ENCODE measurements at regions not wholly inside any gene's neighbourhood (a gene's known extent, or its start where the extent isn't known, plus 50 kb on each side); places are given as distances from the start of the nearest gene placed in this dataset.

GRCh38 chr16:74071996-74072535 is 224.5 kb upstream of the PSMD7 start:
- no peak overlapping the region for H3K27ac ChIP-seq
- H3K27me3 ChIP-seq = no peaks in the 10 kb centered on the region
- no peaks in the 10 kb centered on the region for H3K36me3 ChIP-seq
- no peaks in the 10 kb centered on the region for H3K4me1 ChIP-seq (ENCODE audit: control insufficient read depth in 1 of 2, insufficient read depth in 1 of 2, low read depth in 1 of 2, low read length in 1 of 2)
- H3K9me3 ChIP-seq = no peaks in the 10 kb centered on the region
- no peak for TF ChIP-seq CTCF (IDR thresholded peaks at IDR 0.05)
- no peak overlapping the region for H3K4me3 ChIP-seq (ENCODE audit: low read depth in 1 of 2, low read length in 1 of 2)

- TF ChIP-seq CTCF (IDR thresholded peaks at IDR 0.05) = no peak
- no peaks in the 10 kb centered on the region for H3K27me3 ChIP-seq
- no peaks in the 10 kb centered on the region for H3K9me3 ChIP-seq
- H3K4me1 ChIP-seq (ENCODE audit: control insufficient read depth in 1 of 2, insufficient read depth in 1 of 2, low read depth in 1 of 2, low read length in 1 of 2) = no peaks in the 10 kb centered on the region
- H3K27ac ChIP-seq = no peak overlapping the region
- no peak overlapping the region for H3K4me3 ChIP-seq (ENCODE audit: low read depth in 1 of 2, low read length in 1 of 2)
- no peaks in the 10 kb centered on the region for H3K36me3 ChIP-seq
Observed at GRCh38 chr16:74070237-74070636, 226.4 kb upstream of the PSMD7 start.

DNA sequence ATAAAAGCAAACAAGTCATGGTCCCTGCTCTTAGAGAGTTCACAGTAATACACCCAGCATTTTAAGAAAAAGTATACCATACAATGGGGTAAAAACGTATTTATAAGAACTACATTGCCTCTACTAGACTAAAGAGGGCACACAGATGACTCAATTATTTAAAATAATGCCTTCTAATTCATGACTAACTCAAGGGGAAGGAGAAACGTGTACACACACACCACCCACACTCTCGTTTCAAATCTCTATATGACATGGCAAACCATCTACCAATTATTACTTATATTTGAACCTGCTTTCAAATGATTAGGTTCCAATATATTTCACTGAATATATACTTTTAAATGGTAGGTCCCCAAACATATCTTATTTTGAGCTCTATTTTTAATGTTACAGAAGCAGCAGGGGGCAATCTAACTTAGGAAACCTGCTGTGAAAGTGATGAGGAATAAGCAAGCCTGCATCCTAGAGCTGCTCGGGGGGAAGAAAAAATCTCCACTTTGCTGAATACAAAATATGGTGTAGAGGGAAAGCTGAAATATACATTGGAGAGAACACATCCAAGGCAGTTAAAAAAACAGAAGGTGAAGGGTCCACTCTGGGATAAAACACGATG is 232.4 kb upstream of the PSMD7 start:
- Histone ChIP-seq H3K4me3 (ENCODE audit: low read depth in 1 of 2, low read length in 1 of 2) (no peak overlapping the region), H3K27ac (no peak overlapping the region), H3K9me3 (no peaks in the 10 kb centered on the region), H3K4me1 (ENCODE audit: control insufficient read depth in 1 of 2, insufficient read depth in 1 of 2, low read depth in 1 of 2, low read length in 1 of 2) (no peaks in the 10 kb centered on the region), H3K27me3 (no peaks in the 10 kb centered on the region), H3K36me3 (no peaks in the 10 kb centered on the region)
- no peak for TF ChIP-seq CTCF (IDR thresholded peaks at IDR 0.05)

- Histone ChIP-seq H3K9me3 (no peaks in the 10 kb centered on the region), H3K27ac (no peak overlapping the region), H3K27me3 (no peaks in the 10 kb centered on the region), H3K4me3 (ENCODE audit: low read depth in 1 of 2, low read length in 1 of 2) (no peak overlapping the region), H3K36me3 (no peaks in the 10 kb centered on the region), H3K4me1 (ENCODE audit: control insufficient read depth in 1 of 2, insufficient read depth in 1 of 2, low read depth in 1 of 2, low read length in 1 of 2) (no peaks in the 10 kb centered on the region)
- TF ChIP-seq CTCF (IDR thresholded peaks at IDR 0.05) = no peak
Observed at GRCh38 chr16:74053826-74054225, 242.8 kb upstream of the PSMD7 start.

DNA sequence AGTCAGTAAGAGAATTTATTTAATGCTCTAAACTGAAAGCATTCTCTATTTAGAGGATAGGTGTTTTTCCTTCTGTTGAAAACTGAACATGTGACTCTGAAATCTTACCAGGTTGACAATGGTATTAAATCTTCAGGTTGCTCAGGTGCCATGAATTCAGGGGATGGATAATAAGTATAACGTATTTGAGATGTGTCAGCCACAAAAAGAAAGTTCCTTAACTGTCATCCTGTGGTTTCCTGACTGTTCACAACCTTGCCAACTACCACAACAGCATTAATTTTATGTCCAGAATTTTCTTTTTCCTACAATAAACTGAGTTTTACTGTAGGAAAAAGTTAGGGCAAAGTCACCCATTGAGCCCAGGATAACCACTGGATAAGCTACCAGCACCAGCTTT is 243.3 kb upstream of the PSMD7 start:
- Histone ChIP-seq H3K4me1 (ENCODE audit: control insufficient read depth in 1 of 2, insufficient read depth in 1 of 2, low read depth in 1 of 2, low read length in 1 of 2) (no peaks in the 10 kb centered on the region), H3K9me3 (no peaks in the 10 kb centered on the region), H3K27ac (no peak overlapping the region), H3K36me3 (no peaks in the 10 kb centered on the region), H3K27me3 (no peaks in the 10 kb centered on the region), H3K4me3 (ENCODE audit: low read depth in 1 of 2, low read length in 1 of 2) (no peak overlapping the region)
- TF ChIP-seq CTCF (IDR thresholded peaks at IDR 0.05) = no peak

Data from neutrophil (primary cell).